ENCODE measurements at regions not wholly inside any gene's neighbourhood (a gene's known extent, or its start where the extent isn't known, plus 50 kb on each side); places are given as distances from the start of the nearest gene placed in this dataset.

DNA sequence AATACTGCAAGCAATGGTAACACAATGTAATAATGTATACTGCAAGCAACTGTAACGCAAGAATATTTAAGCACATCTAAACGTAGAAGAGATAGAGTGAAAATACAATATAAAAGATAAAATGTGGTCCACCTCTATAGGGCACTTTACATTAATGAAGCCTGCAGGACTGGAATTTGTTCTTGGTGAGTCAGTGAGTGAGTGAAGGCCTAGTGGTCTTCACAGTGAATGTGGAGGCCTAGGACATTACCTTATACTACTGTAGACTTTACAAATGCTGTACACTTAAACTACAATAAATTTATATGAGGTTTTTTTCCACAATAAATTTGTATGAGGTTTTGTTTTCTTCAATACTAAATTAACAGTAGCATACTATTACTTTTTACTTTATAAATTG is 287.4 kb upstream of the SNX7 start (continued):
- TF ChIP-seq, protein P1, sequence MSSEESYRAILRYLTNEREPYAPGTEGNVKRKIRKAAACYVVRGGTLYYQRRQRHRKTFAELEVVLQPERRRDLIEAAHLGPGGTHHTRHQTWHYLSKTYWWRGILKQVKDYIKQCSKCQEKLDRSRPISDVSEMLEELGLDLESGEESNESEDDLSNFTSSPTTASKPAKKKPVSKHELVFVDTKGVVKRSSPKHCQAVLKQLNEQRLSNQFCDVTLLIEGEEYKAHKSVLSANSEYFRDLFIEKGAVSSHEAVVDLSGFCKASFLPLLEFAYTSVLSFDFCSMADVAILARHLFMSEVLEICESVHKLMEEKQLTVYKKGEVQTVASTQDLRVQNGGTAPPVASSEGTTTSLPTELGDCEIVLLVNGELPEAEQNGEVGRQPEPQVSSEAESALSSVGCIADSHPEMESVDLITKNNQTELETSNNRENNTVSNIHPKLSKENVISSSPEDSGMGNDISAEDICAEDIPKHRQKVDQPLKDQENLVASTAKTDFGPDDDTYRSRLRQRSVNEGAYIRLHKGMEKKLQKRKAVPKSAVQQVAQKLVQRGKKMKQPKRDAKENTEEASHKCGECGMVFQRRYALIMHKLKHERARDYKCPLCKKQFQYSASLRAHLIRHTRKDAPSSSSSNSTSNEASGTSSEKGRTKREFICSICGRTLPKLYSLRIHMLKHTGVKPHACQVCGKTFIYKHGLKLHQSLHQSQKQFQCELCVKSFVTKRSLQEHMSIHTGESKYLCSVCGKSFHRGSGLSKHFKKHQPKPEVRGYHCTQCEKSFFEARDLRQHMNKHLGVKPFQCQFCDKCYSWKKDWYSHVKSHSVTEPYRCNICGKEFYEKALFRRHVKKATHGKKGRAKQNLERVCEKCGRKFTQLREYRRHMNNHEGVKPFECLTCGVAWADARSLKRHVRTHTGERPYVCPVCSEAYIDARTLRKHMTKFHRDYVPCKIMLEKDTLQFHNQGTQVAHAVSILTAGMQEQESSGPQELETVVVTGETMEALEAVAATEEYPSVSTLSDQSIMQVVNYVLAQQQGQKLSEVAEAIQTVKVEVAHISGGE (CRISPR knock-in tag; IDR thresholded peaks at IDR 0.05), result no peak
- TF ChIP-seq ZNF217 (IDR thresholded peaks at IDR 0.05), result no peak
- no peak for TF ChIP-seq SIX5 (IDR thresholded peaks at IDR 0.05; ENCODE audit: low read depth, low read length, severe bottlenecking)
- TF ChIP-seq RCOR1 (conservative IDR thresholded peaks at IDR 0.05; ENCODE audit: low read depth, low read length), result no peak
- TF ChIP-seq HDAC6 (IDR thresholded peaks at IDR 0.05; ENCODE audit: unreplicated experiment), result no peak
- no peak for TF ChIP-seq BACH1 (IDR thresholded peaks at IDR 0.05; ENCODE audit: borderline replicate concordance)
- TF ChIP-seq ETV6 (conservative IDR thresholded peaks at IDR 0.05 in 1 of 2, IDR thresholded peaks at IDR 0.05 in 1 of 2; ENCODE audit: borderline replicate concordance in 1 of 2, low read depth in 1 of 2), result no peak
- TF ChIP-seq KAT2A (conservative IDR thresholded peaks at IDR 0.05; ENCODE audit: control insufficient read depth, low read depth, low read length), result no peak
- TF ChIP-seq, protein P2, sequence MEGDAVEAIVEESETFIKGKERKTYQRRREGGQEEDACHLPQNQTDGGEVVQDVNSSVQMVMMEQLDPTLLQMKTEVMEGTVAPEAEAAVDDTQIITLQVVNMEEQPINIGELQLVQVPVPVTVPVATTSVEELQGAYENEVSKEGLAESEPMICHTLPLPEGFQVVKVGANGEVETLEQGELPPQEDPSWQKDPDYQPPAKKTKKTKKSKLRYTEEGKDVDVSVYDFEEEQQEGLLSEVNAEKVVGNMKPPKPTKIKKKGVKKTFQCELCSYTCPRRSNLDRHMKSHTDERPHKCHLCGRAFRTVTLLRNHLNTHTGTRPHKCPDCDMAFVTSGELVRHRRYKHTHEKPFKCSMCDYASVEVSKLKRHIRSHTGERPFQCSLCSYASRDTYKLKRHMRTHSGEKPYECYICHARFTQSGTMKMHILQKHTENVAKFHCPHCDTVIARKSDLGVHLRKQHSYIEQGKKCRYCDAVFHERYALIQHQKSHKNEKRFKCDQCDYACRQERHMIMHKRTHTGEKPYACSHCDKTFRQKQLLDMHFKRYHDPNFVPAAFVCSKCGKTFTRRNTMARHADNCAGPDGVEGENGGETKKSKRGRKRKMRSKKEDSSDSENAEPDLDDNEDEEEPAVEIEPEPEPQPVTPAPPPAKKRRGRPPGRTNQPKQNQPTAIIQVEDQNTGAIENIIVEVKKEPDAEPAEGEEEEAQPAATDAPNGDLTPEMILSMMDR (IDR thresholded peaks at IDR 0.05 in 2 of 3, conservative IDR thresholded peaks at IDR 0.05 in 1 of 3; ENCODE audit: control insufficient read depth in 2 of 3, extremely low read depth in 1 of 3, insufficient read depth in 1 of 3, low read depth in 3 of 3, low read length in 3 of 3), result no peak
- TF ChIP-seq, protein P3, sequence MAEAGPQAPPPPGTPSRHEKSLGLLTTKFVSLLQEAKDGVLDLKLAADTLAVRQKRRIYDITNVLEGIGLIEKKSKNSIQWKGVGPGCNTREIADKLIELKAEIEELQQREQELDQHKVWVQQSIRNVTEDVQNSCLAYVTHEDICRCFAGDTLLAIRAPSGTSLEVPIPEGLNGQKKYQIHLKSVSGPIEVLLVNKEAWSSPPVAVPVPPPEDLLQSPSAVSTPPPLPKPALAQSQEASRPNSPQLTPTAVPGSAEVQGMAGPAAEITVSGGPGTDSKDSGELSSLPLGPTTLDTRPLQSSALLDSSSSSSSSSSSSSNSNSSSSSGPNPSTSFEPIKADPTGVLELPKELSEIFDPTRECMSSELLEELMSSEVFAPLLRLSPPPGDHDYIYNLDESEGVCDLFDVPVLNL (IDR thresholded peaks at IDR 0.05; ENCODE audit: low read depth, low read length), result no peak
- TF ChIP-seq, protein P4, sequence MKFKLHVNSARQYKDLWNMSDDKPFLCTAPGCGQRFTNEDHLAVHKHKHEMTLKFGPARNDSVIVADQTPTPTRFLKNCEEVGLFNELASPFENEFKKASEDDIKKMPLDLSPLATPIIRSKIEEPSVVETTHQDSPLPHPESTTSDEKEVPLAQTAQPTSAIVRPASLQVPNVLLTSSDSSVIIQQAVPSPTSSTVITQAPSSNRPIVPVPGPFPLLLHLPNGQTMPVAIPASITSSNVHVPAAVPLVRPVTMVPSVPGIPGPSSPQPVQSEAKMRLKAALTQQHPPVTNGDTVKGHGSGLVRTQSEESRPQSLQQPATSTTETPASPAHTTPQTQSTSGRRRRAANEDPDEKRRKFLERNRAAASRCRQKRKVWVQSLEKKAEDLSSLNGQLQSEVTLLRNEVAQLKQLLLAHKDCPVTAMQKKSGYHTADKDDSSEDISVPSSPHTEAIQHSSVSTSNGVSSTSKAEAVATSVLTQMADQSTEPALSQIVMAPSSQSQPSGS (IDR thresholded peaks at IDR 0.05; ENCODE audit: low read length), result no peak
- no peak for TF ChIP-seq STAT3 (IDR thresholded peaks at IDR 0.05; ENCODE audit: low read depth, low read length)
- TF ChIP-seq EZH2 (IDR thresholded peaks at IDR 0.05; ENCODE audit: borderline replicate concordance, control insufficient read depth, low read depth, low read length), result no peak
- no peak for TF ChIP-seq POLR2AphosphoS2 (IDR thresholded peaks at IDR 0.05; ENCODE audit: low read depth, low read length)

All from GM12878 (cell line).